NCI-H2171 (cell line): ENCODE measurements at regions not wholly inside any gene's neighbourhood (a gene's known extent, or its start where the extent isn't known, plus 50 kb on each side); places are given as distances from the start of the nearest gene placed in this dataset.
A peak's percentile ranks its signal among the peaks of the same experiment; 100 is the strongest.
"Not testable (repeated sequence)": the region's sequence is repeated elsewhere in the genome, so short reads cannot be mapped to it uniquely, and the experiment has no call there.

ENCODE experiments used
- DNase-seq: peaks from one replicate; lab custom pipeline; 2025; lab: John Stamatoyannopoulos, UW

DNA sequence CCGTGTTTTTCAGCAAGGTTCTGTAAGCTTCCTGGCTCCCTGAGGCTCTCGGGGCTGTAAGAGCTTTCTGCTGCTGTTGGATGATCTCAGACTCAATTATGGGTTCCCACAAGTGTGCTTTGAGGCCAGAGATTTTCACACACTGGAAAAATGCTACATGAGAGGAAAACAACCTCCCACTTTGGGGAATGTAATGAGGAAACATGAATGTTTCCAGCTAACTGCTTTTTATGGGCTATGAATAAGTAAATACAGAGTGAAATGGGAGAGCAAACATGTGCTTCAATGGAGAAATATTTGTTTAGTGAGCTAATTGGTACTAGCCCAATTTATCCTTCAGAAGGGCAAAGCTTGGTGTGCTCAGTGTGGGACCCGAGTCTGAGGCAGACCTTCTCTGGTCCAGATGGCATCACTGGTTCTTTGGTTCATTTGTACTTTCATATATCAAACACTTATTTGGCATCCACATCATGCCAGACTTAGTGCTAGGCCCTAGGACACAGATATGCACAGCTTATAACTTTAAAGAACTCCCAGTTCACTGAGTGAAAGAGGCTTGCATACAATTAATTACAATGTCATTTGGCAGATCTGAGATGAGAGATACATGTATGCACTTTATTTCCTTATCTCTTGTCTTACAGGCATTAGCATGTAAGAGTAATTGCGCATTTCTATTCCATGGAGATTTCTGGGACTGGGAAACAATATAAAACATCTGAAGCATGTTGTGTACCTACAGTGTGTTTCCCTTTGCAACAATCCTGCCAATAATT, 248.8 kb downstream of the RDH14 start:
- DNase-seq, result no peak

DNA sequence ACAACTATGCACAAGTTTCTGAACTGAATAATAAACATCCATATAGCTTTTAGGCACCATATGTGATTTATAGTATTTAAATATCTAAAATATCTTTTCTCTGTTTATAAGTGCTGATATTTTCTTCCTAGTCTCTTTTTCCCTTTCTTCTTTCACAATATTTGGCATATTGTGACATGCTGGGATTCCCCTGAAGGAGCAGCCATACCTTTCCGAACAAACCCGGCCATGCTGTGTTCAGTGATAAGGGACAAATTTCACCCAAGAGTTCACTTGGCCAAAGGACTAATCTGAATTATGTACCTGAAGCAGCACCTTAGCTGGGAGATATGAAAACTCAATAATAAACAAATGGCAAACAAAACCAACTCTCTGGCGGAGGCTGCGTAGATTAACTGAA, 250.8 kb downstream of the RDH14 start:
- no peak for DNase-seq

DNA sequence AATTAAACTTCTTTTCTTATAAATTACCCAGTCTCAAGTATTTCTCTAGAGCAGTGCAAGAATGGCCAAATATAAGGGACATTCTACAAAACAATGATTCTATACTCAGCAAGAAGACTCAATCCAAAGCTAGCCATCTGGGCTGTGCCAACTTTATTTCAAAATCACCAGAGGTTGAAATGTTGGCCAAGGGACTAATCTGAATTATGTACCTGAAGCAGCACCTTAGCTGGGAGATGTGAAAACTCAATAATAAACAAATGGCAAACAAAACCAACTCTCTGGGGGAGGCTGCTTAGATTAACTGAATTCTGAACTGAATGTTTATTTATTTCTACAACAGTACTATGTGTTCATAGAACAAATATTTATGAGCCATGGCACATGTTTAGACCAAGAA, 251.3 kb downstream of the RDH14 start:
- DNase-seq, result no peak

DNA sequence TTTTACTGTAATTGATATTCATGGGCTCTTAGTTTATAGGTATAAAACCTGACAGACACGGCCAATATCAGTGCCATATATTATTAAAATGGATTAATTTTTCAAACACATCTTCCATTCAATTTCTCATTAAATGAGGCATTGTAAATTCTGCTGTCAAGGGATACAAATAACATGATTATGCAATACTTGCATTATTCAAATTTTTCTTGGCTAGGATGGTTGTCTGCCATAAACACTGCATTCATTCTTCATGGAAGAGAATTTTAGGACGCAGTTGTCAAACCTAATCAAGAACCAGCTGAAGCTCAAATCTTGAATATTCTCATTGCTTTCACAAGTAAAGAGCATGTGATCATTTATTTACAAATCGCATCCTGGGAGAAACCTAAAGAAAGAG, 255.6 kb downstream of the RDH14 start:
- DNase-seq, result no peak

DNA sequence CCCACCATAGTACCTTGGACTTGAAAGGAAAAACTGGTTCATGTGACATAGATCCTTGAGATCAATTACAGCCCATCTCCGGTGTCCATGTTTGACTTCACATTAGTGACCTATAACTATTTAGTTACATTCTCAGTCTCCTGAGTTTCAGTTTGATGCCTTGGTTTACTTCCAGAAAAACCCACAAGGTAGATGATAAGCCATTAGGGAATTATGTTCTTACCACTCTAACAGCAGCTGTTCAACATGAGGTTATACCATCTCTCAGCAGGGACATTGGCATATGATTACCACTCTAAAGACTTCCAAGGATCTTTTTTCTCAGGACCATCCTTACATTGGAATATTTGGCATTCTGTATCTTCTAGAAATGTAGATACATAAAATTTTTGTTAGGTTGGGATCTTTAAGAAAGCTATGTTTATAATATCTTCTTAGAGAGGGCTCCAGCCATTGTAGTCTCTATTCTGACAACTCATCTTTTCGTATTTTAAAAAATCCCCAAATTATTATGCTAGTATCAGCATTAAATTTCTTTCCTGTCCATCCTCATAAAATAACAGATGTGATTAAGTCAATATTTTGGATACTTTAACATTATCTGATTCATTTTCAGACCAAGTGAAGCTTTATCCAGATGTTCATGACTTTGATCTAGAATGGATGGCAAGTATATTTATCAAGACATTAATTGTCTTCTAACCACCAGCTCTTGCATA, 258.9 kb downstream of the RDH14 start:
- no peak for DNase-seq

DNA sequence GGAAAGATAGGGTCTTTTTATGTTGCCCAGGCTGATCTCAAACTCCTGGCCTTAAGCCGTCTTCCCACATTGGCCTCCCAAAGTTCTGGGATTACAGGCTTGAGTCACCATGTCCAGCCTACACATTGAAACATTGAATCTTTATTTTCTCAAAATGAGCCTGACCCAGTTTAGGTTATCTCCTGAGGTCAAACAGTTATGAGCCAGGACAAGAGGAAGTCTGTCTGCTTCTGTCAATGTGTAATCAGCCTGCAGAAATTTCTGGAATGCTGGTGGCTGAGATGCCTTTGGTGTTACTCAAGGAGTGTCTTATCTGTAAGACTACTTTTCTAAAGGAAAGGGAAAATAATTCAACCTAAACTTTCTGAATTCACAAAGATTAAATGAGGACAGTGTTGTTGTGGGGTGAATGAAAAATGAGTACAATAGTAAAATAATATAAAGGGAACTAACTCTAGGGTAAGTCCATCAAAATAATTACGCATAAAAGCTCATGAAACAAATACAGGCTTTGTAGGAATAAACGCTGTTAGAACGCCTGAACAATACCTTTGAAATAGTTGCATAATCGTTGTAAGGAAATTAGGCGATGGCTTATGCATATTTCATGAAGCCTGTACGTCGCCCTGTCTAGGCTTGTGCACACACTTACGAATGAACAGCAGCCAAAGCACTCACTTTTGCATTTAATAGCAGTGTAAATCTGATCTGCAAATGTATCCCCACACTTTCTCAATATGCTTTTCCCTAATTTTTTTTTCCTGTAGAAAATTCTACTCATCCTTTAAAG, 260.8 kb downstream of the RDH14 start:
- DNase-seq, result peak; percentile 25

DNA sequence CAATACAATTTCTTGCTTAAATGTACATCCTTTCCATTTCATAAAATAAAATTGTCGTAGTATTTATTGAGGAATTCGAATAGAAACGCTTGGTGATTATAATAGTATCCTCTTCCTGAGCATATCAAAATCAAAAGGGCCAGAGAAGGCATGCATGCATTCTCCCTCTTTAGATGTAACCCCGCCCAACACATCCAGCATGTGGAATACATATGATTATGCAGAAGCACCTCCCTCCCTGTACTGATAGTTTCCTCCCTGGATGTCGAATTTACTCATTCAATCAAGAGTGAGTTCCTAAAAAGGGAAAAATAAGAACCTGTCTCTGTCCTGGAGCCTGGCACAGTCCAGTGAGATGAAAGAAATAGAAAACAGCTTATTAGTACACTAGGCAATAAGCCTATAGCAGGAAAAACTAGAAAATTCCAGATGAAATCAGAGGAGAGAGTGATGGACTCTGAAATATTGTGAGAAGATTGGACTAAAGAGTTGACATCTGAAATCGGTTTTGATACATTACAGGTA, 262.9 kb downstream of the RDH14 start:
- no peak for DNase-seq

DNA sequence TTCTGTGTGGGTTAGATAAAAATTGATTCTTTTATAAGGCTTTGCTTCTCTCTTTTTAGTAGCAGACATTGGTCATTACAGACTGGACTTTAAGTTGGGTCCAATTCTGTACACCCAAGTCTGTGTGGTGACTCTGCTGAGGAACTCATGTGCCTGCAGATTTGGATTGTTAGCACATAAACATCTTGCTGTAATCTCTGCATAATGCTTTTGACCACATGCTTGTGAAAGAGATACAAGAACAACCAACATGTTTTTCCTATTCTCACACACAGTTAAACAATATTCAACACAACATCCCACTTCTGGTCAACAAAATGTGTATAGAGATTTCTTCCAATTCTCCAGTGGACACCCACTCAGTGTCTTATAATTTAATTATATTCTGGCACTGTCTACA, 270.1 kb downstream of the RDH14 start:
- no peak for DNase-seq

DNA sequence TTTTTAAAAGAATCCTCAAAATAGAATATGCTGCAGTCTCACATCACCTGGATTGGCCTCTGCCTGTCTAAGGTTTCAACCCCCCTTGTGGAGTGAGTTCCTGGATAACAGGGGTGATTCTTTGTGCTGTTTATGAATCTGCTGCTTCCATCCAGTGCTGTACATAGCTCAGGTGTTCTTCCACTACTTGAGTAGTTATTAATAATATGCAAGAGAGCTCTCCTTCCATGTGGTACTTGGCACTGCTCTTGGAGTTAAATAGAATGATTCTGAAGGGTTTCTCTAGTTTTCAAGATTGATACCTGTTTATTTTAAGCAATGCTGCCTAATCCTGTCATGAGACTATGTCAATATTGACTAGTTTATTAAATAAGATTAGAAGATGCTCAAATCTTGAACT, 273.6 kb downstream of the RDH14 start:
- no peak for DNase-seq

DNA sequence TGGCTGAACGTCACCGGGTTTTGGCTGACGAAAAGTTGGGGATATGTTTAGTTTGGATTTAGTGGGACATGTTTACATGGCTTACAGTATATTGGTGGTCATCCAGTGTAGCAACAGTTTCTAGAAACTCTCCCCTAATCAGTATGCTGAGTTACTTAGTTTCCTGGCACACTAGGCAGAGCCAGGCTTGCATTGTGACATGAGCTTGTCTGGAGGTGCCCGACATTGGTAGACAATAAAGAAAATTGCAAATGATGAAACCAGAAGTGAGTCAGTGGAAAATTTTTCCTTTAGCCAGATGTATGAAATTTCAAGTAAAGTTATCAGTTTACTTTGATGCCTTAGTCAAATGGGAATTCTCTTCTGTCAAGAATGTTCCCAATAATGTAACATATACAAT, 276.1 kb downstream of the RDH14 start:
- DNase-seq, result no peak

DNA sequence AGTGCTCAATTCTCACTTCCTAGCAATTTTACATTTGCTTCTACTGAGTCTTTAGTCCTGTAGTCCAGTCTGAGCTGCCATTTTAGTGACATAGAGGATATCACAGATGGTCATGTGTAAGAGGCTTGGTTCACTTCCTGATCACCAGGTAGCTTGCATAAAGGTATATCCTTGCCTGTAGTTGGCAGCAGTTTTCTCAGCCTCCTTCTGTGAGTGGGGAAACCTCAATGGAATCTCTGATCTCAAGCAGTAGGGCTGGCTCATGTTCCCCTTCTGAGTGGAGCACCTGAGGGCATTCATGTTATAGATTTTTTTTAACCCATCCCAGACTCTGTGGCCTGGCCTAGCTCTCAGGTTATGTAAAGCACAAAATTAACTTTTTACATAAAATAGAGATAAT, 278.4 kb downstream of the RDH14 start:
- DNase-seq, result no peak

DNA sequence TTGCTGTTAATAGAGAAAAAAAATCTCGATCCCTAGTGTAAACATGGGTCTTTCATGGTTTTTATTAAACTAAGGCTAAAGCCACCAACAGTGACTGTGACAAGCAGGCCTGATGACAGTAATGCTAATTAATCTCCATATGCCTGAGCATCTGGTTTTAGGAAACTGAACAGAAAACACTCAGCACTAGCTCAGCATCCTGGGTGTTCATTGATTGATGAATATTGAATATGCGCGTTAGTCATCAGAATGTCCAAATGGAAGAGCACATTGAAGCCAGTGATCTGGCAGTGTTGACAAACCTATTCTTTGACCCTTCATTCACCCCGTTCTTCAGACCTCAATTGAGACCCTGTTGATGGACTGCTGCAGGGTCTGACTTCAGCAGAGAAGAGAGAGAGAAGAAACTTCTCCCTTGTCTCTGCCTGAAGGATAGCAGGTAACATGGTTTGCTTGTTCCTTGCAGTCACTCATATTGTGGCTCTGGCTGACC, 283.8 kb downstream of the RDH14 start:
- DNase-seq, result no peak

DNA sequence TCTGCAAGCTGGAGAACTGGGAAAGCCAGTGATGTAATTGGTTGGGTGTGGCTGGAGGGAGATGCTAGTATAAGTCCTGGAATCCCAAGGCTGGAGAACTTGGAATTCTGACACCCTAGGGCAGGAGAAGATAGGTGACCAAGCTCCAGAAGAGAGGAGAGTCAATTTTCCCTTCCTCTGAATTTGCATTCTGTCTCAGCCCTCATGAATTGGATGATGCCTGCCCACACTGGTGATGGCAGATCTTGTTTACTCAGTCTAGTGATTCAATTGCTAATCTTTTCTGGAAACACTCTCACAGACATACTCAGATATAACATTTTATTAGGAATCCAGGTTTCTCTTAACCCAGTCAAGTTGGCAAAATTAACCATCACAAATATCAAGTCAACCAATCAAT, 287.2 kb downstream of the RDH14 start:
- no peak for DNase-seq

DNA sequence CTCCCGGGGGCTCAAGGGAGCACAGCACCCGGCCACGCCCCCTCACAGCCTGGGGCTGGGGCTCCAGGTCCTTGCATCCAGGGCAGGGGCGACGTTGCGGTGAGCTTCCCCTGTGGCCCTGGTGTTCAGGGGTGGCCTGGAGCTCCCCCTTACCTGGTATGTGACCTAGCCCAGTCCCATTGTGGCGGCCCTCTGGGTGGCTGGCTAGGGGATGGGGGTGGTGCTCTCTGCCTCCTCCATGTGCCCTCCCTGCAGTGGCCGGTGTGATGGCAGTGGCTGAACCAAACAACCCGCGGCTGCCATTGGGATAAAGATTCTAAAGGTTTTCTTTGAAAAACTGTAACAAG, 288.3 kb downstream of the RDH14 start:
- no peak for DNase-seq

DNA sequence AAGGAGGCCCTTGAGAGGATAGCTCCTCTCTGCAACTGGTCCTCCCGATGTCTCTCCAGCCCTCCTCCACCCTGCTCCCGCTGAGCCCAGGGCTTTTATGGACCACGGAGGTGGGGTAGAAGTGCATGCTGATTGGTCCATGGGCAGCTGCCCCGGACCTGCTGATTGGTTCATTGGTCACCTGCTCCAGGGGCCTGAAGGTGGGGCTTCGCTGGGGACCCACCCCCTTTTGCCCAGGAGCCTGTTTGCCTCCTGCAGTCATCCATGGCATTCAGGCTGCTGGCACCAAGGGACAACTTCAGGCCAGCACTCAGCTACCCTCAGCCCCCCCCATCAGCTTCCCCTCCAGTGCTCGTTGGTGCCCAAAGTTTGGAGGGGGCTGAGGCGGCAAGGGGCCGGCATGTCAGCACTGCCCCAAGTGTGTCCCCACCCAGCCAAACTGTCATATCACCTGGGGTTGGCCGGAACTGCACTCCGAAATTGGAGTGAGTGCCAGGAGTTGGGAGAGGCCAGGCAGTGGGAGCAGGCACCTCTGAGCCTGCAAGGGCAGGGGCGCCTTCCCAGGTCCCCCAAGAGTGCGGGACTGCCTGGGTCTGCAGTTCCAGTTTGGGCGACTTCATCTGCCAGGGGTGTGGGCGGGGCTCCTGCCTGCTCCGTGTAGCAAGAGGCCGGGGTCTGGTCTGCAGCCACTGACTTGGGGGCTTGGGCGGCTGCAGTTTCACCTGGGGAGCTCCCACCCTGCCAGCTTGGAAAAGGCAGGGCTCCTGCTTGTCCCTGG, 288.9 kb downstream of the RDH14 start:
- DNase-seq, result no peak

DNA sequence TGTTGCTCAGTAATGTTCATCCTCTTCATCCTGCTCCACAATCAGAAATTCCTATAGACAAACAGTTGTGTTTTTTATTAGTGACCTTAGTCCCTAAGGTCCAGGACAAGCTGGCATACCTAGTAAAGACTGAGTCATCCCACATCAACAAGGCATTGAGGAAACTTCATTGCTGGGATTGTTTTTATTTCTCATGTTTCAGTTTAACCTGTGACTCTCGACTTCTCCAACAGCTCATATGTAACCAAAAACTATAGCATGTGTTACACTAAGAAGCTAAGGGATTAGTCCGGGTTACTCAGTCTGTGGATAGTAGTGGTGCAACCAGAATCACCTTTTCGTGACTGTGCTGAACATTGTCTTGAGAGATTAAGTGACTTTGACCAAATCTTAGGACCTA, 292.1 kb downstream of the RDH14 start:
- no peak for DNase-seq

DNA sequence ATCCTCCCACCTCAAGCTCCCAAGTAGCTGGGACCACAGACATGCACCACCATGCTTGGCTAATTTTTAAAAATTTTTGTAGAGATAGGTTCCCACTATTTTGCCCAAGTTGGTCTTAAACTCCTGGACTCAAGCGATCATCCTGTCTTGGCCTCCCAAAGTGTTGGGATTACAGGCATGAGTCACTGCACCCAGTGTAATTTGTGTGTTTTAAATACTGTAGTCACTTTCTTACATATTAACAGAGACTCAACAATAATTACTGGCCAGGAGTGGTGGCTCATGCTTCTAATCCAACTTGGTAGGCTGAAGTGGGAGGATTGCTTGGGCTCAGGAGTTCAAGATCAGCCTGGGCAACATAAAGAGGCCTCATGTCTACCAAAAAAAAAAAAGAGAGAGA, 293.0 kb downstream of the RDH14 start:
- no peak for DNase-seq

DNA sequence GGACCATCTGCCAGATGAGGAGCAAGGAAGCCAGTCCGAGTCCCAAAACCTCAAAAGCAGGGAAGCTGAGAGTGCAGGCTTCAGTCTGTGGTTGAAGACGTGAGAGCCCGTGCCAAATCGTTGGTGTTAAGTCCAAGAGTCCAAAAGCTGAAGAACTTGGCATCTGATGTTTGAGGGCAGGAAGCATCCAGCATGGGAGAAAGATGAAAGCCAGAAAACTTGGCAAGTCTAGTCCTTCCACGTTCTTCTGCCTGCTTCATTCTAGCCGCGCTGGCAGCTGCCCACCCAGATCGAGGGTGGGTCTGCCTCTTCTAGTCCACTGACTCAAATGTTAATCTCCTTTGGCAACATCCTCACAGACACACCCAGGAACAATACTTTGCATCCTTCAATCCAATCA, 293.8 kb downstream of the RDH14 start:
- not testable (repeated sequence) for DNase-seq

DNA sequence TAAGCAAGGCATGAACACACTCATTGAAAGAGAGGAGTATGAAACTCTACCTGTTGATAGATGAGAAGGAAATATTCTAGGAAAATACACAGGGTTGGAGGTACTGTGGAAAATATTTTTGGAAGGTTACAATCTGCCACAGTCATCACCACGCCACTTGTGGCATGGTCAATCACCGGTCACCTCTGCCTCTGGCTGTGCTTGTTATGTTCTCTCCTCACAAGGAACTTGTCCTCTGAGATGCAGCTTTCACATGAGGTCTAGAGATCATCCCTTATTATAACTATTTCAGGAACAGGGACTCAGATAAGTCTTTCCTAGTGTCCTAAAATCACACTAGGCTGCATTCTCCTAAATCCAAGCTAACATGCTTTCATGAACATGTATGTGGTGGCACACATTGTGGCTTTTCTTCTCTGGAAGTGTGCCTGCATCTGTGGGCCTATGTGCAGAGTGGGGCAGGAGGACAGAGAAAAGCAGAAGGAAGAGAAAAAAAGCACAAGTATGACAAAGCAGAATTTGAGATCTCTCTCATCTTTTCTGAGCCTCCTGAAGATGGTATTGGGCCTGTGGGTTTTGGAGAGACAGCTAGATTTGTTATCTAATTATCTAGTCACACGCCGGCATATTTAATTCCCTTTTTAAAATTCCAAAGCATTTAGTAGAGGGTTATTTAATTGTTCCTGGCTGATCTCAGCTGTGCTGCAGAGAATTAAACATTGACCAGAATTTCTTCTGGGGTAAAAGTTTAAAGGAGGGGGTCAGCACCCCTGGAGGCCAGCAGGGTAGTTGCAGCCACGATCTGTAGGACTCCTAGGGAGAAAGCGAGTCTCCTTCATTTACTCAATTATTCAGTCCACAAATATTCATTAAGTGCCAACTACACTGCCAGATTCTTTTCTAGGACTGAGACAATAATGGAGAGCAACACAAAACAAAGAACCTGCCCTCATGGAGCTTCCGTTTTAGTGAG, 294.6 kb downstream of the RDH14 start:
- no peak for DNase-seq

DNA sequence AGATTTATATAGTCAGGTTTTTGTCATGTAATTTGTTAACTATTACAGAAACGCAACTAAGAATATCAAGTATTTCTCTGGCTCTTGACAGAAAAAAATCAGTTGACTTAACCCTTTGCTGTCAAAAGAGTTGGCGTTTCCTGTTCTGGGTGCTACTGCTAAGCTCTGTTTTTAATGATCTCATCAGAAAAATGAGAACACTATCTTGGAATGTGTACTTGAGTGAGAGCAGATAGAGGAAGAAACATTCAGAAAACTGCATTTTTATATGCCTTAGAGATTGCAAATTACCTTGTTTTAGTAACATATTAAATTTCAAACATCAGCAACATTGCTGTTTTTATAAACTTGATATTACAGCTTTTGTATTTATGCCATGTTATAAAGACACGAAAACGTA, 297.9 kb downstream of the RDH14 start:
- DNase-seq, result no peak
